ENCODE measurements at regions not wholly inside any gene's neighbourhood (a gene's known extent, or its start where the extent isn't known, plus 50 kb on each side); places are given as distances from the start of the nearest gene placed in this dataset.

DNA sequence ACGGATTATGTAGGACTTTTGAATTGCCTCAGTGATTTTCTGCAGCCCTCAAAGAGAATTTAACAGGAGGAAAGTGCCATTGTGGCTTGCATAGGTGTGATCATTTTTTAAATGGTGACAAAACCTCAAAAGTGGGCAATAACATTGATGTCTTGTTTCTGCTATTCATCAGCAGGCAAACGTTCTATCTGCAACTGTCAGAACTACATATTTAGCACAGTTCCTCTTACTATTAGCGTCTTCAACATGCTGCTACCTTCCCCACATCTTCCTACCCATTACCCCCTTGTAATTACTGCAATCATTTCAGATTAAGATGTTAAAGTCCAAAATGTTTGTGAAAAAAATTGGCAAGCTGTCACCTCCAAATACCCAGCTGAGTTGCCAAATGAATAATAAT lies 254.6 kb downstream of the SMARCA2 start:
- TF ChIP-seq EZH2phosphoT487 (IDR thresholded peaks at IDR 0.05; ENCODE audit: insufficient read depth, low read depth), result no peak
- no peak for TF ChIP-seq EZH2 (IDR thresholded peaks at IDR 0.05; ENCODE audit: insufficient read depth, poor library complexity, severe bottlenecking)

All from GM23248 (cell line).